HG02610 (cell line): ENCODE measurements at regions not wholly inside any gene's neighbourhood (a gene's known extent, or its start where the extent isn't known, plus 50 kb on each side); places are given as distances from the start of the nearest gene placed in this dataset.
"Not testable (repeated sequence)": the region's sequence is repeated elsewhere in the genome, so short reads cannot be mapped to it uniquely, and the experiment has no call there.

Source experiments
- ATAC-seq: cut with Tn5 transposase; IDR thresholded peaks from one replicate; pipeline ENCODE4 v1.9.1; 2021; ENCODE audit warnings: mild to moderate bottlenecking, moderate library complexity; ENCODE audit not compliant: unreplicated experiment

DNA sequence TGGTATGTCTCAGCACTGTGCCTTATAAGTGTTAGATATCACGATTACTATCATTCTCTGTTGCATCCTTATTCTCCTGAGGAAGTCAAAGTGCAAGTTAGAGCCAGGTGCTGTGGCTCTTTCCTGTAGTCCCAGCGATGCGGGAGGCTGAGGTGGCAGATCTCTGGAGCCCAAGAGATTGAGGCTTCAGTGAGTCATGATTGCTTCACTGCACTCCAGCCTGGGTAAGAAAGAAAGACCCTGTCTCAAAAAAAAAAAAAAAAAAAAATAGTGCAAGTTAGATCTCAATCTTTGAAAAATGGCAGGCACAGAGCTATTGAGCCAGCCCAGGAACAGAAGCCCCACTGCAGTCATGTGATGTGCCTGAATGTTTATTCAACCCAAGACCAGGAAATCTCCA, 147.8 kb upstream of the POGK start:
- no peak for ATAC-seq

DNA sequence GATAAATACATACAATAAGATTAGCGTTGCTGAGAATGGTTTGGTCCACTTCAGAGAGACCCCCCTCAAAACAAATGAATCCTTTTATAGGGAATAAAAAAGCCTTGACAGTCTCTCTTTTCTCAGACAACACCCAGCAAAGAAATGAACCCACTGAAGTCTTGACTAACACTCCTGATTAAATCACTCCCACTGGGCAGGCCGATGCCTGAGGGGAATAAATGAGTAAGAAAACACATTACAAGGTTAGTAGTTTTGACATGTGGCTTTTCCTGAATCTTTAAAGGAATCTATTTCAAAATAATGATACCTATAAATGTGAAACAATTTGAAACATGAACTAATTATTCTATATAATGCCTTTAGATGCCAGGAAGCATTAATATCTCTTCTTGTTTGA, 146.9 kb upstream of the POGK start:
- no peak for ATAC-seq

DNA sequence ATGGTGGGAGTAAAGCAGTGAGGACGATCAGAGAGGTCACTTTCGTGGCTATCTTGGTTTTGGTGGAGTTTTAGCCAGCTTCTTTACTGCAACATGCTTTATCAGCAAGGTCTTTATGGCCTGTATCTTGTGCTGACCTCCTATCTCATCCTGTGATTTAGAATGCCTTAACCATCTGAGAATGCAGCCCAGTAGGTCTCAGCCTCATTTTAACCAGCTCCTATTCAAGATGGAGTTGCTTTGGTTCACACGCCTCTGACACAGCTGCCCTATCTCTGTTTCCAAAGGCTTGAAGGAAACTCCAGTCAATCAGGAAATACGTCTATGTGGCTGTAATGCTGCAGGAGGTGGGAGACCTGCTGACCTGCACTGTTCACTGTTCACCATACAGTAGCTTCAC, 146.1 kb upstream of the POGK start:
- ATAC-seq: no peak

DNA sequence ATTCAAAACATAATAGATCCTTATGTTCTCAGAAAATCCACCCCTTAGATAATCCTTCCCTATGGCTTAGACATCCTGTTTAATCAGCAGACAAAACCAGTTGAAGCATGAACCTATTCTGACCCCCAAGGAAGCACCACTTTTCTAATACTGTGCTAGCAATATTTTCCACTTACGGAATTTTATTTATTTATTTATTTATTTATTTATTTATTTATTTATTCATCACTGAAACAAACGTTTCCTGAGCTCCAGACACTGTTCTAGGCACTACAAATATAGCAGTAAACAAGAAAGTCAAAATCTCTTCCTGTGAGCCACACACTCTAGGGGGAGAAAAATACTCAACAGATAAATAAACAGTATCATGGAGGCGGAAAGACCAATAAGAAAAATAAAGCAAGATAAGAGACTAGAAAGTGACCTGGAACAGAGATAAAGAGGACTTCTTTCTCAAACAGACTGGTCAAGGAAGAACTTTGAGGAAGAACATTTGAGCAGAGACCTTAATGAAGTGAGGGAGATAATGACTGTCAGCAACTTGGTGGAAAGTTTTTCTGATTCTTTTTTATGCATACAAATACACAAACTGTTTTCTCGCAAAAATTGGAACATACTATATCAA, 145.5 kb upstream of the POGK start:
- ATAC-seq: no peak

DNA sequence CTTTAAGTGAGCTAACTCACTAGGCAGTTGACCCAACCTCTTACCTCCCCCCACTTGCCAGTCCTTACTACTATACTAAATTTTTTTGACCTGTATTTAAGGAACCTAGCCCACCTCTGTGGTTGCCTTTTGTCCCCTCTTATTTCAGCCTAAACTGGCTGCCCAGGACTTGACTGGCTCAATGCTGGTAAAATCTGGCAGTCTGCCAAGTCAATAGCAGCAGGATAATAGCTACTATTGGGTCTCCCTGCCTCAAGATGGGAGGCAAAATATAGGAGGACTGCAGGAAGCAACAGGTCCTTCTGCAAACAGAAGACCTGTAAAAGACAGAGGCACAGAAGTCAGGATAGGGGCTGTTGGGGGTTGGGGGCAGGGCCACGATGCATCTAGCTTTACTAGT, 144.2 kb upstream of the POGK start:
- ATAC-seq: no peak

DNA sequence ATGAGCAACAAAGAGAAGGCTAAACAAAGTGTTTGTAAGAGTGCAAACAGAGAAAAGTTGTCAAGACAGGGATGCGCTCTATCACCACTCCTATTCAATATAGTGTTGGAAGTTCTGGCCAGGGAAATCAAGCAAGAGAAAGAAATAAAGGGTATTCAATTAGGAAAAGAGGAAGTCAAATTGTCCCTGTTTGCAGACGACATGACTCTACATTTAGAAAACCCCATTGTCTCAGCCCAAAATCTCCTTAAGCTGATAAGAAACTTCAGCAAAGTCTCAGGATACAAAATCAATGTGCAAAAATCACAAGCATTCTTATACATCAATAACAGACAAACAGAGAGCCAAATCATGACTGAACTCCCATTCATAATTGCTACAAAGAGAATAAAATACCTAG, 143.4 kb upstream of the POGK start:
- not testable (repeated sequence) for ATAC-seq

DNA sequence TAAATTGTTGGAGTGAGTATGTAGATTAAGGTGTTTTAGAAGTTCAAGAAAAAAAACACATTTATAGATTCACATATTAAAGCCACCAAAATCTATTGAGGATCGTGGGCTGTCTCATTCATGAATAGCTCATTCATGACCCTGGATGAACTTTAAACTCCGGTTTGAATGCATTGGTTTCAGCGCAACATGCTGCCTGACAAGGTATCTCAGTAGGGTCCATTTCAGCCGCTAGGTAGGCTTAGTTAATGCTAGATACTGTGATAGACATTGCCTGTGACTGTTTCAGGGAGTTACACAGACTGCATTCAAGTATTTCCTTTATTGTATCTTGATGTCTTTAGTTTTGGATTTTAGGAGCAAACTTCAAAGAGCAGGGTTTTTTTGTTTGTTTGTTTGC, 140.5 kb upstream of the POGK start:
- no peak for ATAC-seq

DNA sequence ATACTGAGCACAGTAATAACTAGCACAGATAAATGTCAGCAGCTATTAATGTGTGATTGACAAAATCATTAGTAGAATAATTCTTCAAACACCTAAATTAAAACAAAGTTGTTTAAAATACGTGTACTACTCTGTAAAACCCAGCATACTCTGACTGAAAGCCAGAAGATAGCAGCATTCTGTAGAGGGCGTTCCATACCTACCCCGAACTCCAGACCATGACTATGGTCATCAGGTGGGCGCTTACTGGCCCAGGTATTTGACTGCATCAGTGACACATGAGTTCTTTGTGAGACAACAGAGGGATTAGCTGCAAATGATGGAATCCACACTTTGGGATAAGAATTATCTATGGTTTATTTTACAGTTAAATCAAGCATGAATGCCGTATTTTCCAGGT, 139.7 kb upstream of the POGK start:
- no peak for ATAC-seq

DNA sequence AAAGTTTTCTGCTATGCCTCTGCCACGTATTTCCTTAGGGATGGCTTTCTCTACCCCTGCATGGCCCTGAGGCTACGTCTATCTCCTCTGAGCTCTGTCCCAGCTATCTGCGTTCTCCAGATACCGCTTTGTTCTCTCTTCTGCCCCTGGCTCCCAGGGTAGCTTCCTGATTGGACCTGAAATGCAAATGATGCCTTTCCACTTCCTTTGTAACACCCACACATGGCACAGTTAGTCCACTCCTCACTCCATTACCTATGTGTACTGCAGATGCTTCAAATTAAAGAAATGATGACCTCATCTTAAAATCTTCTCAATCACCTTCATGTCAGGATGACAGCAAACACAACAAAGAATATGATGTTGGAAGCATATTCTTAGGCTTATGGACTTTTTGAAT, 138.6 kb upstream of the POGK start:
- ATAC-seq: no peak

DNA sequence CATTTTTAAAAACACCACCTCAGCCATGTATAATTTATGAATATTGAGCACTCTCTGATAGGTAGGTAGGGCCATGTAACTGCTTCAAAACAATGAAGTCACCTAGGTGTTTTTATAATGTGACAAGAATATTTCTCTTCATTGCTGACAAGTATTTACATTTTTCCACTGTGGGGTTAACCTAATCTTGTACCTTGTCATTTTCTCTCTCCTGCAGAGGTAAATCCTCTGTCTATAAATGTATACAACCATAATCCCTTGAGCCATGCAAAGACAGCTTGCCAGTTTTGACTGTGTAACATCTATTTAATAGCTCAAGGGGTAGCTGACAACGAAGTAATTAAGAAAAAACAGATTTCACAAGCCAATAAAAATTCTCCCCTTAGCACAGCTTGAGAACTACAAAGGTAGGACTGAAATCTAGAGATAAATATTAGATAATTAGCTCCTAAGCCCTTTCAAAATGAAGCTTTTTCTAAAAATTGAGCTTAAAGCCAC, 137.6 kb upstream of the POGK start:
- no peak for ATAC-seq

DNA sequence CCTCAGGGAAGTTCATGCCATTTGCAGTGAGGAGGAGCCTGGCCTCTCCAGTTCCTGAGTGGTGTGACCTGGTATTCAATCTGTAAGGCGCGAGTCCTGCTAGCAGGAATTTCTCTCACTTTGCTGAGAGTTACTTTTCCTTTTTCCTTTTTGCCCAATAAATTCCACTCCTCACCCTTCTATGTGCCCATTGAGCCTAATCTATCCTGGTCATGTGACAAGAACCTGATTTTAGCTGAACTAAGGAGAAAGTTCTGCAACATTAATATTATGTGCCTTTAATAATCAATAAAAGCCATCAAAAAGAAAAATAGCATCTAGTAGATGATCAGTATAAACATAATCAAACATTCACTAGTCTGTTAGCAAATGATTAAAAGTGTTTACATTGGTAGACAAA, 136.1 kb upstream of the POGK start:
- ATAC-seq: no peak

DNA sequence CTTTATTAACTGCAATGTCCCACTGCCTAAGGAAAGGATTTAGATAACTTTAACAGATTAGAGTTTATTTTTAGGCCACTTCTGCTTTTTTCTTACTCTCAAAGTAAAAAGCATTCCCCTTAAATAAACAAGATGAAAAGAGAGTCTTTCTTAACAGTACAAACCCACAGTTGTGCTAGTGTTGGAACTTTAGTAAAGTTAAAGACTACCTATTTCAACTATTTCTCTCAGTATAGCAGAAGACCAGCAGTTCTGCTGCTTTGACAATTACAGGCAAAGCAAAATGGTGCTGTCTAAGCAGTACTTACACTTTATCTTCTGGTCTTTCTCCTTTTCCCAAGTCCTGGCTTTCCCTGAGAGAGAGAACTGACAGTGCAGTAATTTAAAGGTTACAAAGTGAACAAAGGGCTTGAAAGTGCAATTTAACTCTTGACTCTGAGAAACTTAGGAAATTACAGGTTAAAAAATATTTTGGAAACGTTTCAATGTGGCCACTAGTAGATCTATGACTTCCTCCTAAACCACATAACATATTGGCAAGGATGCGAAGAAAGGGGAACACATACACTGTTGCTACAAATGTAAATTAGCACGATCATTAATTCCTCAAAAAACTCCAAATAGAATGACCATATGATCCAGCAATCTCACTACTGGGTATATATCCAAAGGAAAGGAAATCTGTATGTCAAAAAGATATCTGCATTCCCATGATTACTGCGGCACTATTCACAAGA, 135.4 kb upstream of the POGK start:
- no peak for ATAC-seq

DNA sequence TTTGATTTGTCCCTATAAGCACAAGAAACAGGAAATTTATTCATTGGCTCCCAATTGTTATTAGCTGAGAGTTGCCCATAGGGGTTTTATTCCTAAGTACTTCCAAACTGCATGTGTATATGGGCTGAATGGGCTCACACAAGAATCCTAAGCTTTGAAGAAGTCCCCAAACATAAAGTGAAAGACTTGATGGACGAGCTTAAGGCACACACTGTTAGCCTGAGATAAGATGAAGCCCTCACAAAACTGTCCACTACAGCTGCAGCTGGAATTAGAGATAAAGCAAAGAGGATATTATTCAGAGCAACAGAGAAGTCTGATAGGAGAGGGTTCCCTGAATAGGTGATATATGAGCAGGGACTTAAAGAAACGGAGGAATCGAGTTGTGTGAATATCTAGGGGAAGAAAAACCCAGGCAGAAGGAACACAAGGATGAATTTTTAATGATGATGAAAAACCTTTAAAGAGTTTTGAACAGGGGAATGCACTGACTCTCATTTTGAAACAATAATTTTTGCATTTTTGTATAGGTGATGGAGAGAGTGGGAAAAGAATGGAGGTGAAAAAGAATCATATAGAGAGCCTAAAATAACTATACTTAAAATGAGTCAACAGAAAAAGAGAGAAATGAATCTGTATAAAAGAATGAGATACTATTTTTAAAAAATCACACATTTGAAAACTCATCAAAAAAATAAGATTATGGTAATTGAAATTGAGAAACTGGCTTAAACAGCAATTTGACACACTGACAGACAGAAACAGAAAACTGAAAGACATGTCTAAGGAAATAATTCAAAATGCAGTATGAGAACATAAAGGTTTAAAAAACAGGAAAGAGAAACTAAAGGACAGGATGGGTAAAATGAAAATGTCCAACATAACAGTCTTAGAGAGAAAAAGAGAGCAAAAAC, 133.6 kb upstream of the POGK start:
- ATAC-seq: no peak

DNA sequence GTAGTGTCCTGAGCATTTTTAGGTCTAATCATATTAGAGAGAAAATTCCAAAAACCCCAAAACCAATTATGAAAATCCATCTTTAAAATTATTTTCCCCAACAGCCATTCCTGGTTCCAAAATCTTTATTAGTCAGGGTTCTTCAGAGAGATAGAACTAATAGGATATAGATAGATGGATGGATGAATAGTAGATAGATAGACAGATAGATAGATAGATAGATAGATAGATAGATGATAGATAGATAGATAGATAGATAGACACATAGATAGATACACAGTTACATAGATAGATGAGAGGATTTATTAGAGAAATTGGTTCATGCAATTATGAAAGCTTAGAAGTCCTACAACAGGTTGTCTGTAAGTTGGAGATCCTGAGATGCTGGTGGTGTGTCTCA, 122.7 kb upstream of the POGK start:
- no peak for ATAC-seq

DNA sequence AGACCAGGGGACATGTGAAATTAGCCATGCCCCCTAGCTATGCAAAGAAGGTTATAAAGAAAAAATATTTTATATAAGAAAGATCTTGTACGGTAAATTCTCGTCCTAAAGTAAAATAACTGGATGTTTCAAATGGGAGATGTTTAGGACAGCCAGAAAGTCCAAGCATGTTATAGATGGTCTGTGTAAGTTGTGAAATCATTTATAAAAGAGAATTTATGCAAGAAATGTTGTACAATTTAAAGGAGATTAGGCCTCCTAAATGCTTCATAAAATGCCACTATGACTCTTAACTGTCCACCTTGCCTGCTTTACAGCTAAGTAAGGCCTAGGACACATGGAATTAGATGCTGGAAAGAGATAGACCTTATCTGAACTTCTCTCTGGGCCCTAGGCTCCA, 118.1 kb upstream of the POGK start:
- ATAC-seq: no peak

DNA sequence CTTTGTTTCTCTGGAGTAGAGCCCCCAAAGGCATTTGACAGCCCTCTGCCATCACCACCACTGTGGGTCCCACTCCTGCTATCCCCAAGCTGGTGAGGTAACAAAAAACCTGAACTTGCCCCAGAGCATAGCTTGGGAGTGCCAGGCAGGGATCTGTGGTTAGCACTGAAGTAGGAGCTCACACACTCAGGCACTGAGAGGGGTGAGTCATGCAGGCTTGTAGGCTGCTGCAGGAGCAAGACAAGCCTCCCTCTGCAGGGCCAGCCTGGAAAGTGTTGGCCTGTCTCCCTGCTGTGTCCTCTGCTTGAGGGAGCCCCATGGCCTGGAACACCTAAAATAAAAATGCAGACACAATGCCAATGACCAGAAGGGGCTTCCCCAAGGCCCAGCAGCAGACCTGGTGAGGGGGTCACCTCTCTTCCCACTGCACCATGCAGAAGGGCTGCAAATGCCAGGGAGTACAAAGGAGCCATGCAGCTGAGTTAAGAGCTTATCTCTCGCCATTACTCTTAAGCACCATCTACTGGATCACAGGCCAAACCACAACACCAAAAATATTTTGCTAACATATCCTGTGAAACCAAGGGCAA, 108.9 kb upstream of the POGK start:
- ATAC-seq: no peak

DNA sequence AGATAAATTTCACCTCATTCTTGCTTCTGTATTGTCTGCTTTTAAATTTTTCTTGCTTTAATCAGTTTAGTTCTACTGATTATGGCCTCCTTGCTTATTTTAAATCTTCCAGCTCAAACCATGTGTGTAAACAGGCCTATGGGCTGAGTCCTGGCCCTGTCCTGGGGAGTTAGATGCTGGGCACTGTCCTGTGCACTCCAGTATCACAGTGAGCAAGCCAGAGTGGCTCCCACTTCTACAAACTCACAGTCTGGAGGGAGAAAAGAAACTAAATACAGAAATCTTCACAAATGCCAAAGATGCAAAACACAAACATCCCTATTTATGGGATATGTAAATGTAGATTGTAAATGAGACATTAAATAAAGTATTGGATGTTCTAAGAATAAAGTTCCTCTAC, 101.1 kb upstream of the POGK start:
- no peak for ATAC-seq

DNA sequence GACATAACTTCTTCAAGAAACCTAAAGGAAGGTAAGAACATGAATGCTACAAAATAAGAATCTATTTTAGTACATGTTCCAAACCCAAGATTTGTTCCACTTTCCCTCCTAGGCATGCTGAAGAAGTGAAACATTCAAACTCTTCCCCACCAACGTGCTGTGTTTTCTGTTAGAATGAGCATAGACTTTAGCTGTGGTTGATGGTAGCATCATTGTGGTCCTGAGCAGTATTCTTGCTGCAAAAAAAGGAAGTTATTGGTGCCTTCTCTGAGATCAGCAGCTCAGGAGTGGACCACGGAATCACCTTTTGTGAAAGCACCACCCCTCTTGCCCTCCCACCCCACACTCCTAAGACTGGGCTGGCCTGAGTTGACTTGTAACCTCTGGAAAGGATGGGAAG, 100.4 kb upstream of the POGK start:
- ATAC-seq: no peak

DNA sequence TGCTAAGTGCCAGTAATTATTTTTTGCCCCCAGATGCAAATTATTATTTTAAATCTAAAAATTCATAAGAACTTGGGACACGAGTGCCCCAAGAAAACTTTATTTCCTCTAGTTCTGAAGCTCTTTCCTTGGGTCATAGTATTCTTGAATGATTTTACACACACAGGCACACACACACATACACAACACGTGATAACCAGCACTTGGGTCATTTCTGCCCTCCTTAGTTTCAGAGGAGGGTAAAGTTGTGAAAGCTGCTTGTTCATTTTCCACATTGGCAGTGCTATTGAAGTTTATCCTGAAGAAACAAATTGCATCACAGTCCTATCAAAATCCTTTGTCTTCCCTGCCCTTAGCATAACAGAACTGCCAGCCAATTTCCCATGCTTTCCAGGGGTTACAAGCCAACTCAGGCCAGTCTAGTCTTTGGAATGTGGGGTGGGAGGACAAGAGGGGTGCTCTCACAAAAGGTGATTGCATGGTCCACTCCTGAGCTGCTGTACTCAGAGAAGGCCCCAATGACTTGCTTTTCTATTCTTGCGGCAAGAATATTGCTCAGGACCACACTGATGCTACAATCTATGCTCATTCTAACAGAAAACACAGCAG, 98.5 kb upstream of the POGK start:
- no peak for ATAC-seq

DNA sequence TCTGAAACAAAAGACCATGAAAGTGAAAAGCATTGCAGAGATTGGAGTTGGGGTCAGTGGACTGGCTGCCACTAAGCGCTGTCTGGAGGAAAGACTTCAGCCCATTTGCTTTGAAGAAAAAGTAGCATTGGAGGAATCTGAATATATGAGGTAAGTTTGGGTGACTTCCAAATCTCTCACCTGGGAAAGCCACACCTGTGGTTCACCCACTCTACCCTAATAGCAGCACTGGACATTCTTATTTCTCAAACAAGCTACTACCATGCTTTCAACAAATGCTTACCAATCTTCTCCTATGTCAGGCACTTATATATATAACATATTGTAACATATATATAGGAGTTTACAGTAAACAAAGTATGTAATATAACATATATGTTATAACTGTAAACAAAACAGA, 76.0 kb upstream of the POGK start:
- ATAC-seq: no peak

DNA sequence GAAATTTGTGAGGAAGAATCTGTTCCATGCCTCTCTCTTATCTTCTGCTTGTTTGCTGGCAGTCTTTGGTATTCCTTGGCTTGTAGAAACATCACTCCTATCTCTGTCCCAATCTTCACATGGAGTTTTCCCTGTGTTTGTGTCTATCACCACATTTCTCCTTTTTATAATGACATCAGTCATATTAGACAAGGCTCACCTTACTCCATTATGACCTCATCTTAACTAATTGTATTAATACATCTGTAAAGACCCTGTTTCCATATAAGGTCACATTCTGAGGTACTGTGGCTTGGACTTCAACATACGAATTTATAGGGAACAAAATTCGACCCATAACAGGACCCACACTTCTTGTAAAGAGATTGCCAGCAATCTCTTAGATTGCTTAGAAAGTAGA, 72.3 kb upstream of the POGK start:
- no peak for ATAC-seq
